ENCODE measurements at regions not wholly inside any gene's neighbourhood (a gene's known extent, or its start where the extent isn't known, plus 50 kb on each side); places are given as distances from the start of the nearest gene placed in this dataset.

GRCh38 chr5:20300110-20300509 lies 312.1 kb upstream of the CDH18 start (continued):
- TF ChIP-seq AFF4 (CRISPR knock-in tag; IDR thresholded peaks at IDR 0.05; ENCODE audit: borderline replicate concordance) (no peak), STAT6 (CRISPR knock-in tag; conservative IDR thresholded peaks at IDR 0.05; ENCODE audit: low read depth) (no peak)
- TF ChIP-seq, protein P1, sequence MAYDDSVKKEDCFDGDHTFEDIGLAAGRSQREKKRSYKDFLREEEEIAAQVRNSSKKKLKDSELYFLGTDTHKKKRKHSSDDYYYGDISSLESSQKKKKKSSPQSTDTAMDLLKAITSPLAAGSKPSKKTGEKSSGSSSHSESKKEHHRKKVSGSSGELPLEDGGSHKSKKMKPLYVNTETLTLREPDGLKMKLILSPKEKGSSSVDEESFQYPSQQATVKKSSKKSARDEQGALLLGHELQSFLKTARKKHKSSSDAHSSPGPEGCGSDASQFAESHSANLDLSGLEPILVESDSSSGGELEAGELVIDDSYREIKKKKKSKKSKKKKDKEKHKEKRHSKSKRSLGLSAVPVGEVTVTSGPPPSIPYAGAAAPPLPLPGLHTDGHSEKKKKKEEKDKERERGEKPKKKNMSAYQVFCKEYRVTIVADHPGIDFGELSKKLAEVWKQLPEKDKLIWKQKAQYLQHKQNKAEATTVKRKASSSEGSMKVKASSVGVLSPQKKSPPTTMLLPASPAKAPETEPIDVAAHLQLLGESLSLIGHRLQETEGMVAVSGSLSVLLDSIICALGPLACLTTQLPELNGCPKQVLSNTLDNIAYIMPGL (CRISPR knock-in tag; IDR thresholded peaks at IDR 0.05) = no peak
- TF ChIP-seq, protein P2, sequence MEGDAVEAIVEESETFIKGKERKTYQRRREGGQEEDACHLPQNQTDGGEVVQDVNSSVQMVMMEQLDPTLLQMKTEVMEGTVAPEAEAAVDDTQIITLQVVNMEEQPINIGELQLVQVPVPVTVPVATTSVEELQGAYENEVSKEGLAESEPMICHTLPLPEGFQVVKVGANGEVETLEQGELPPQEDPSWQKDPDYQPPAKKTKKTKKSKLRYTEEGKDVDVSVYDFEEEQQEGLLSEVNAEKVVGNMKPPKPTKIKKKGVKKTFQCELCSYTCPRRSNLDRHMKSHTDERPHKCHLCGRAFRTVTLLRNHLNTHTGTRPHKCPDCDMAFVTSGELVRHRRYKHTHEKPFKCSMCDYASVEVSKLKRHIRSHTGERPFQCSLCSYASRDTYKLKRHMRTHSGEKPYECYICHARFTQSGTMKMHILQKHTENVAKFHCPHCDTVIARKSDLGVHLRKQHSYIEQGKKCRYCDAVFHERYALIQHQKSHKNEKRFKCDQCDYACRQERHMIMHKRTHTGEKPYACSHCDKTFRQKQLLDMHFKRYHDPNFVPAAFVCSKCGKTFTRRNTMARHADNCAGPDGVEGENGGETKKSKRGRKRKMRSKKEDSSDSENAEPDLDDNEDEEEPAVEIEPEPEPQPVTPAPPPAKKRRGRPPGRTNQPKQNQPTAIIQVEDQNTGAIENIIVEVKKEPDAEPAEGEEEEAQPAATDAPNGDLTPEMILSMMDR (IDR thresholded peaks at IDR 0.05) = no peak

DNA sequence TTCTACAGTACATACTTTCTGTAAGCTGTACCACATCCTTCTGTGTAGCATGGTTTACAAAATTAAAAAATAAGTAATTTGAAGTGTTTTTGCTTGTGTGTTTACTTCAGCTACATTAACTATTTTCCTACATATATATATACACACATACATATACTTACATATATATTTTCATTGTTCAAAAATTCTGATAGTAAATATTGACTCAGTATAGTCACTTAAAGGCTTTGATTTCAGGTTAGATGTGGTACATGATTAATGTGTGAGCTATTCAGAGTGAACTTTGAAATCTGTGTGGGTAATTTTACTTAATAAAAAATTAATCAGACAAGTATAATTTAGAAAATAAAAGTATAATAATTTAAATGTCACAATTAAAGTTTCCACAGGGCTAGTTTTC lies 306.7 kb upstream of the CDH18 start:
- TF ChIP-seq NFYB (CRISPR knock-in tag; conservative IDR thresholded peaks at IDR 0.05; ENCODE audit: low read depth) = no peak
- no peak for TF ChIP-seq ZNF219 (CRISPR knock-in tag; IDR thresholded peaks at IDR 0.05; ENCODE audit: borderline replicate concordance)
- no peak for TF ChIP-seq PRDM15 (CRISPR knock-in tag; IDR thresholded peaks at IDR 0.05)
- TF ChIP-seq FOXK1 (CRISPR knock-in tag; IDR thresholded peaks at IDR 0.05) = no peak
- no peak for TF ChIP-seq NR3C1 (CRISPR knock-in tag; conservative IDR thresholded peaks at IDR 0.05; ENCODE audit: low read depth)
- TF ChIP-seq ZBTB21 (CRISPR knock-in tag; IDR thresholded peaks at IDR 0.05; ENCODE audit: borderline replicate concordance) = no peak
- TF ChIP-seq, protein P3, sequence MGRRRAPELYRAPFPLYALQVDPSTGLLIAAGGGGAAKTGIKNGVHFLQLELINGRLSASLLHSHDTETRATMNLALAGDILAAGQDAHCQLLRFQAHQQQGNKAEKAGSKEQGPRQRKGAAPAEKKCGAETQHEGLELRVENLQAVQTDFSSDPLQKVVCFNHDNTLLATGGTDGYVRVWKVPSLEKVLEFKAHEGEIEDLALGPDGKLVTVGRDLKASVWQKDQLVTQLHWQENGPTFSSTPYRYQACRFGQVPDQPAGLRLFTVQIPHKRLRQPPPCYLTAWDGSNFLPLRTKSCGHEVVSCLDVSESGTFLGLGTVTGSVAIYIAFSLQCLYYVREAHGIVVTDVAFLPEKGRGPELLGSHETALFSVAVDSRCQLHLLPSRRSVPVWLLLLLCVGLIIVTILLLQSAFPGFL (CRISPR knock-in tag; IDR thresholded peaks at IDR 0.05; ENCODE audit: borderline replicate concordance) = no peak
- ChIA-PET POLR2A (no interaction called here), CTCF (no interaction called here)
- no peaks in the 10 kb centered on the region for H3K9me3 Mint-ChIP-seq
- no peak for ATAC-seq
- no peak overlapping the region for H3K27ac Mint-ChIP-seq
- H3K4me3 Mint-ChIP-seq = no peak overlapping the region
- no peak for DNase-seq (ENCODE audit: low spot score)
- no peaks in the 10 kb centered on the region for H3K27me3 Mint-ChIP-seq (ENCODE audit: low read depth)
- H3K36me3 Mint-ChIP-seq = no peaks in the 10 kb centered on the region
- no peaks in the 10 kb centered on the region for H3K4me1 Mint-ChIP-seq
